Germinal center (tissue), 1 donor: ENCODE measurements at regions not wholly inside any gene's neighbourhood (a gene's known extent, or its start where the extent isn't known, plus 50 kb on each side); places are given as distances from the start of the nearest gene placed in this dataset.

ENCODE experiments used
- DNase-seq: peaks from one replicate; pipeline ENCODE4 v3.0.0; 2012; ENCODE audit warnings: mixed read lengths, low spot score

DNA sequence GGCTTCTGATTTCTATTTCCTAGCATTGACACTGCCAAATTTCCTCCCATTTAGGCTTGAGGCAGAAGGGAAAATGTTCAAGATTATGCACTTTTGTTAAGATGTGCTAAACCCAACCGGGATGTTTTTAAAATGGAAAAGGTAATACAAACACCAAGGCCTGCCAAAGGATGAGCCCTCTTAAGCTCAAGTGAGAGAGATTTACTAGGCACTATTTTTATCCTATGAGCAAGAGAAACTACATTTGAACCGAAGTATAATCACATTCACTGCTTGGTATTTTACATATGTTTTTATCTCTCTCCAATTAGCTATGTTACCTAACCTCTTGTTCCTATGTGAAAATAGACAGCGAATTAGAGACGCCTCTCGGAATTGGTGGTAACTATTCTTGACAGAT is 295.8 kb downstream of the GABRB3 start:
- no peak for DNase-seq

DNA sequence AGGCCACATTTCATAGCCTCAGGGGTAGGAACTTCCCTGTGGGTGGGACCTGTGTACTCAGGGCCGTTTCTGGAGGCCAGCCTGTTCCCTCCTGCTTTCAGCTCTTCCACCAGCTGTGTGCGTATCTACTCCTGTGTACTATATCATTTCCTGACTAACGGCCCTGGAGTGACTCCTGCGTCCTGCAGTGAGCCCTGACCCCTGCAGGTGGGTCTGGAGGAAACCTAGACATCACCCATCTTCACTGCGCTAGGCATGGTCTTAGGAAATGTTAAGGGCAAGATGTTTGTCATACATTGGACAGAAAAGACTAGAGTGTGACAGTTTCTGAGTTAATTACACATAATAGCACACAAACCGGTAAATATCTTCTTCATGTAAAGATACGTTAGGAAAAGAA is 297.3 kb downstream of the GABRB3 start:
- DNase-seq = no peak

DNA sequence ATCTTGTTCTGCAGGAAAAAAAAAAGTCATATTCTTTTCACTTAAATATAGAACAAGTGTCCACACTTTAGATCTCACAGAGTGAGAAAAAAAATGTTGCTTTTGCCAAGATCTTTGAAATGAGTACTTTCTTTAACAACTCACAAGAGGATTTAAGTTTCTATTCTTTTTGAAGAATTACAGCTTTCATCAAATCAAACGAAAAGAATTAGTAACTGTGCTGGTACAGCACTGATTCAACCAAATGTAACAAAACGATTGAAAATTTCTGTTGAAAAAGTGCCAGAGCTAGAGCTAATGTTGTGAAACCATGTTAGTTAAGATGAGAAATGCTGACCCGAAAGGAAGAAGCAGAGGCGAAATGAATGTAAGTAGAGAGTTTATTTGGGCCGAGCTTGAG is 300.2 kb downstream of the GABRB3 start:
- DNase-seq = no peak

DNA sequence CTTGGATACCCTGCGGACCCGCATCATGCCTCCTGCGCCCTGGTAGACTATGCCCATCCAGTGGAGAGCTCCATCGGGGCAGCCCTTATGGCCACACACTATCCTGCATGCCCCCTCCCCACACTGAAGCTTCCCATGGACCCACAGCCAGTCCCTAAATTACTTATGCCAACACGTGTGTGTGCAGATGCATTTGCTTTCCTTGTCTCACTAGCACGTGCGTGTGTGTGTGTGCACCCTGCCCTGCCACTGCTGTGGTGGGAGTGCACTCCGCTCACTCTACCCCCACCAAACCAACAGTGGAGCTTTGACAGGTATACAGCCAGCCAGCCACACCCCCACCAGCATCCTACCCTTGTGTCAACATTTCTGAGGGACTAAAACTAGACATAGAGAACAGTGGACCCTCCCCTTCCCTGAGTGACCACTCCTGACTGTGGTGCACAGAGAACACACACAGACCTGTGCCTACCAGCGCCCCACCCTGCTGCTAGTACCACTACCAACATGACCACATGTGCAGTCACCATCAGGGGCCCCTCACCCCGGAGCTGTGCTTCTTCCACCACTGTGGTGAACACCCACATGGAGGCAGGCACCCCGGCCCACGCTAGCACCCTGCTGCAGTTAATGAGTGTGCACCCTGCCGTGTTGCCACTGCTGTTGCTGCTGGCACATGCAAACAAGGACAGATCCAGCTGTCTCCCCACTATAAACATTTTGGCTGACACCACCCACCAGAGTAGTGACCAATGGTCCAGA is 310.8 kb downstream of the GABRB3 start:
- no peak for DNase-seq

DNA sequence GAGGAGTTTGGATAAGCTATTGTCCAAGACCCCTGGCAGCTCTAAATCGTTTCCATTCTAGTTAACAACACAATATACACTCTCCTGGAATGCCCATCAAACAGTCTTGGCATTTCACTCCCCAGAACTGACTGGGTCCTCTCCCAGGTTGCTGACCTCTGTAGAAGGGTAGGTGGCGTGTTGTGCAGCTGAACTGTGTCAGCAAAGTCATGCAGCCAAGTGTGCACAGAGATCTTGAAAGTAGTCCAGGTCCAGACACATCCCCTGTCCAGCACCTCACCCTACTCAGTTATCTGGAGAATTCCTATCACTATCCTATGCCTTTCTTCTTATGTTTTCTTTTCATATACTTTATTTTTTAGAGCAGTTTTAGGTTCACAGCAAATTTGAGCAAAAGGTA is 312.7 kb downstream of the GABRB3 start:
- no peak for DNase-seq

DNA sequence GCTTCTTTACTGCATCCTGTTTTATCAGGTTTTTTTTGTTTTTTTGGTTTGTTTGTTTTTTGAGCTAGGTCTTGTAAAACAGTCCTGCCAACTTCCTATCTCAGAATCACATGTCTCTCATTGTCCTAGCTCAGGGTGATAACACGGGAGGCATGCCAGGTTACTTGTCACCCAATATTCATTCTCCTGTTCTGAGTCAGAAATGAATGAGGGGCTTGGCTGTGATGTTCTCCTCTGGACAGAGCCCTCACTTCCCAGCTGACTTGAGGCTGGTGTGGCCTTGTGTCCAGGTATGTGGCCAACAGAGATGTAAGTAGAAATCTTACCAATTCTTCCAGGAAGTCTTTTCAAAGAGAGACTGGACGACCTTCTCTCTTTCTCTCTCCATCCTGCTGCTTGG is 317.0 kb downstream of the GABRB3 start:
- no peak for DNase-seq

DNA sequence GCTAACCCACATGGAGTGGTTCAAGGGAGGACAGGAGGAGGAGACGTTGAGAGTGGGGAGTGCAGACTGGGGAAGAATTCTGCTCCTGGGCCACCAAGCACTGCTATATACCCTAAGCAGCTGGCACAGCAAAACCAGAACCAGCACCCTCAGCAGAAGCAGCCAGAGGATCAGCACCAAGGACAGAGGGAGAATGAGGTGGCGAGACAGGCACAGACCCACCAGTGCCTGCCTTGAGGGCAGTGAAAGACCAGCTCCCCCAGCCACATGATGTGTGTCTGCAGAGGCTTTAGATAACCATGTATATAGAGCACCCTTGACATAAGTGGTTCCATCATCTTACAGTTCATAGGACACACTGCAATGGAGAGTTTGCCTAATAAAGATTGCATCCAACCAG is 319.0 kb downstream of the GABRB3 start:
- no peak for DNase-seq

DNA sequence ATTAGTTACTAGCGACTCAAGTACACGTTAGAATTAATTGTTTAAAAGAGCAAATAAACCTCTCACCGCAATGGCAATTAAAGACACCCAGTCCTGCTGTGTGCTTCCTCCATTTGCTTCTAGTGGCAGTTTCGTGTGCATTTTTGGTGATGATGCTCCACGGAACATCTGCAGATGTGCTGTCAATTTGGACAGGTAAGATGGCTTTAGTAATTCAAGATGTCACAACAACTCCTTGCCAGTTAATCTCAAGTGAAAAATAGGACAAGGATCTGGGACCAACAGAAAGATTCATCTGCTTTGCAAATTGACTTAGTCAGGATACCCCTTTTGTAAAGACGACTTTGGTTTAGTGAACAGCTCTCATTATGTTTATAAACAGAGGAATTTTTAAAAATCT is 320.9 kb downstream of the GABRB3 start:
- DNase-seq = no peak

DNA sequence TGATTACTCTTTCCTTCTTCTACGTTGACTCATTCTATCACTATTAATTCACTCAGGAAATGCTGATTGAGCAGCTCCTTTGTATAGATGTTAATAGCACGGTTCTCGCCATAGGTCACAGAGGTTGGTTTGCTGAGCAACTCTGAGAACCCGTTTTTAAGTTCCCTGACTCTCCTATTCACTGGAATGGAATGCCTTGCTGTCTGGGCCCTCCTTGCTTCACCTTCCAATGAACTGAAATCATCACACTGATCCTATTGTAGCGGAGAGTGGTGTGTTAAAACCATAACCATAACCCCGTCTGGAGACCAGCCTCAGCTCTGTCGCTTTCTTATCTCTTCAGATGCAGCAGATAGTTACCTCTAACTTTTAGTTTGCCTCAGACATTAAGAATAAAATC is 323.6 kb downstream of the GABRB3 start:
- DNase-seq = no peak

DNA sequence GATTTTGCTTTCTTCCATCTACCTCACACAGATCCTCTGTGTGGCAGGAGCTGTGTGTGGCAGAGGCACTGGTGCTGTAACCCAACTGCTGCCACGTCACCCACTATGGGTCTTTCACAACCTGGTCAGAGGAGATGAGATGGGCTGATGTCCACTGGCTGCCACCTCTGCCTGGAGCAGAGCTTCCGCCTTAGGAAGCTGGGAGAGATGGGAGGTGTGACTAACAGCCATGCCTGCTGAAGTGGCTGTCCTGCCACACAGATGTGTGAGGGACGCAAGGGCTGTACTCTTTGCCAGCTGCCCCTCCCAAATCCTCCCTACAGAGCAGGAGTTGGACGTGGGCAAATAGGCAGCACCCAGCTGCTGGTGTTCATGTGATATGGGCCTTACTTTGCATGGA is 329.5 kb downstream of the GABRB3 start:
- DNase-seq = no peak

DNA sequence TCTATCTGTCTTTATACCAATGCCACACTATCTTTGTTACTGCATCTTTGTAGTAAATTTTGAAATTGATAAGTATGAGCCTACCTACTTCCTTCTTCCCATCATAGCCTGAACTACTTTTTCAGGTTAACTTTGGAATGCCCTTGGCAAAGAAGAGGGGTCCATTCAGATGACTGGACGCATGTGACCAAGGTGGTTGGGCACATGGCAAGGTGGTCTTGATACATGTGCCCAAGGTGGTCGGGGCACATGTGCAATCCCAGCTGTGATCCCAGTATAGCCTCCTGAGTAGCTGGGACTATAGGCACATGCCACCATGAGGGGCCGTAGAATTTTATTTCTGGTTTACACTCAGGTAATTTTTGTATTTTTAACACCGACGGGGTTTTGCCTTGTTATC is 330.2 kb downstream of the GABRB3 start:
- no peak for DNase-seq

DNA sequence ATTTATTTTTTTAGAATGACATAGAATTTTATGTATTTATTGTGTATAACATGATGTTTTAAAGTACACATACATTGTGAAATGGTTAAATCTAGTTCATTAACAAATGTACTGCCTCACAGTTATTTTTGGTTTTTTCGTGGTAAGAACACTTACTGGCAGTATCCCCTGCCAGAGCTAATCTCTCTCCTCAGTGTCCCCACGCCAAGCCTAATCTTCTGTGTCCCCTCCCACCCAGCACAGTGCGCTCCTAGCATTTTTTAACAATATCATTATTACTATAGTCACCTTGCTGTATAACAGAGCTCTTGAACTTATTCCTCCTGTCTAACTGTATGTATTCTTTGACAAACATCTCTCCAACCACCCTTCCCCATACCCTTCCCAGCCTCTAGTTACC is 333.2 kb downstream of the GABRB3 start:
- DNase-seq = no peak

DNA sequence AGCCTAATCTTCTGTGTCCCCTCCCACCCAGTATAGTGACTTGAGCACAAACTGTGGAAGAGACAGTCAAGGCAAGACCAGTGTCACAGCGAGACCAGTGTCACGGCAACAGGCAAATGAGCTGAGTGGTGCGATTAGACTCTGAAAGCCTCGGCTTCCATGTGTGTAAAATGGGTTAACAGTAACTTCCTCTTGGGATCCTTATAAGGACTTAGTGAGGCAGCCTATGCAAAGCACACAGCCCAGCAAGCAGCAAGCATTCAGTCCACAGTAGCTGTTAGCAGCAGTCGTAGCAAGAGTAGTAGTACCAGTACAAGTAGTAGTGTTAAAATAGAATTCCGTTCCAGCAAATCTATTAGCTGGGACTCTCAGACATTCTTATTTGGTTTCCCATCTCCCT is 334.1 kb downstream of the GABRB3 start:
- DNase-seq = no peak

DNA sequence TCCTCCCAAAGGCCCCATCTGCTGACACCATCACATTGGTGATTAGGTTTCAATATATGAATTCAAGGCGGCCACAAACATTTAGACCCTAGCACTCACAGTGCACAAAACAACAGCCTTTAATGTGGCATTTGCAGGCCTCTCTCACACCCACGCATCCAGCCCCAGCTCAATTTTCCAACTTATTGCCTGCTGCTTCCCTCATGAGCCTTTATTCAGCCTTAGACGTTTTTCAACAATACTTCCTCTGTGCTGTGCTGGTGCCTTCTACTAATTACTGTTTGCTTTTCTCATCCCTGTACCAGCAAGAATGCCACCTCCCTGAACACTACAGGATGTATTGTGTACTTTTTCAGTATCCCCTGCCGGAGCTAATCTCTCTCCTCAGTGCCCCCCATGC is 334.6 kb downstream of the GABRB3 start:
- DNase-seq = no peak

DNA sequence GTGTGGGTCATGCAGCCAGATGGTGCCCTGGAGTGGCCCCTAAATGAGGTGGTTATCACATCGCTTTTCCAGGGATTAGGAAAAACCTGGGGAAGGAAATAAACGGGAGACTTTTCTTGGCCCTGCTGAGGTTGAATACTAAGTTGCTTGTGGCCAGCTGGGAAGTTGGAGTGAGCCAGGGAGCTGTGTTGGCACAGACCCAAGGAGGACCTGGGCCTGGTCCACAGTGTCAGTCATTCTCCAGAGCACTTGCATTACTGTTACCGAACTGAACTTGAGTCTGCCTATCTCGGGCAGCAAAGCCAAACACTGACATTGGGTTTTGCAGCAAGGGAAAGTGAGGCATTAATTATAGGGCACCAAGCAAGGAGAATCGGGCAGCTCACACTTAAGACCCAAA is 339.0 kb downstream of the GABRB3 start:
- no peak for DNase-seq

DNA sequence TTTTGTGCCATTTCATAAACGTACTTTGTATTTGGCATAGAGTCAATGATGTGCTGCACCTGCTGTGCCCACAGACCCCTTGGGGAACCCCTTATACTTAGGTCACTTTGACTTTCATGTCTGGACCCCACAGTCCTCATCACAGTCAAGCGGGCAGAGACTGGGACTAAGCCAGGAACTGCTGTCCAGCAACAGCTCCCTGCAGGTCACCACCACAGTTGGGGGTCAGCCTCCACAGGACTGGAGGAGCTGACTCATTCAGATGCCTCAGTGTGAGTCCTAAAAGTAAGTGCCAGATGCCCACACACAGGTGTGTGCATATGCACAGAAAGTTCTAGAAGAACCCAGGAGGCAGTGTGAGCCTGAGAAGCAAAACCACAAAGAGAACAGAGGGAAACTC is 339.8 kb downstream of the GABRB3 start:
- DNase-seq = no peak

DNA sequence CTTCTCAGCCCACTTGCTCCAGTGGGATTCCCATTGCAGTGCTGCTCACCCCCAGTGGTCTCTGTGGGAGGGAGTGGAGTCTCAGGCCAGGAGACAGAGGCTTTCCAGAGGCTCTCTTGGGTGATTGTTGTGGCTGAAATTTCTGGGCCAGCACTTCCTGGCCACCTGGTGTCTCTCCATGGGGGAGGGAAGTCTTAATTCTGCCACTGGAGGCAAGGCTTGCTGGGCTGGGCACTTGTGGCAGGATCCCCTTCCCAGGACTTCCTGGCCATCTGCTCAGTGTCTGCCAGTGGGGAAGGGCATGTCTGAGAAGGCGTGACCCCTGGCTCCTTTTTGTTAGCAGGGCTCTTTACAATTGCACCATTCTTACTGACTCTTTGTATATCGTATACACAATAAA is 351.8 kb downstream of the GABRB3 start:
- DNase-seq = no peak

DNA sequence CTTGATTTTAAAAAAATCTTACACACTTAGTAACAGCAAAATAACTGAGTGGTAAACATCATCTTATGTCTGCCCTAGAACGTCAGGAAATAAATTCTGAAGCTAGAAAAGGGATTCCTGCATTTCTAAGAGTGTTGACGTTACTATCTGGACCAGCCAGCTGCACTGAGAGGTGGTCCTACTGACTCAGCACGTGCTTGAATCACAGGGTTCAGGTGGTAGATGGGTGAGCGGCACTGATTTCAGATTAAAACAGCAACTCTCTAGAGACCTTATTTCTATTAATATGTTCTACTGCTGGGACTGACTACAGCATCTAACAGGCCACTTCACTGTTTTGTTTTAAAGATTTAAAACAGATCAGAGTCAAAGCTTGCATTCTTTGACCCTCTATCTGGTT is 377.2 kb downstream of the GABRB3 start:
- DNase-seq = no peak

DNA sequence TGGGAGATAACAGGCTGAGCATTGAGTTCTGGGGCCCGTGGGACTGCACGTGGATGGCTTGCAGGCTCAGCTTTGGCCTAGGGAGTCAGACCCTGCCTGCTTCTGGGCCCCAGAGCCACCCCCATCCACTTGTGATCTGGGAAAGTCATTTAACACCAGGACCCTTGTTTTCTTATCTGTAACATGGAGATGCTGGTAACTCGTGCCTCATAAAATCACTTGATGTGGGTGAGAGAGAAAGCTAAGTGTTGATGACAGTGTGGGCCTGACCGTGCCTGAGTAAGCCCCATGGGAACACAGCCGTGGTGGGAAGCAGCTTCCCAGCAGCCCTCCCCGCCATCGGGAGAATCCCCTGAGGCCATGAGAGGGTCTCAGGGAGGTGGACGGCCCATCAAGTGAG is 378.1 kb downstream of the GABRB3 start:
- DNase-seq = no peak

DNA sequence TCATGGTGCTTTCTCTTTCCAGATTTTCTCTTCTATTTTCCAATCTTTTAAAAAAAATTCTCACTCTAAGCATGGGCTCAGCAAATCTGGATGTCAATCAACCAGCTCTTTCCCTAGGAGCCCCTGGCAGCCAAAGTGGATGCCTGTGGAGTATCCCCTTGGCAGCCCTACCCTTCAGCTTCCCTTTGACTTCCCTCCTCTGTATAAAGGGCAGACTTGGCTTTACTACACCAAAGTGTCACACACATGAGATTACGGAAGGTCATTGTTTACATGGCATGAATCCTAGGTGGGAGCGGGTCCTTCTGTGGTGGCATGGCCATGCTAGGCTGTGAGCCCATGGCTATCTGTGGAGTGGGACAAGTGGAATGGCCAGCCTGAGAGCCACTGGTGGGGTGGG is 379.9 kb downstream of the GABRB3 start:
- no peak for DNase-seq

DNA sequence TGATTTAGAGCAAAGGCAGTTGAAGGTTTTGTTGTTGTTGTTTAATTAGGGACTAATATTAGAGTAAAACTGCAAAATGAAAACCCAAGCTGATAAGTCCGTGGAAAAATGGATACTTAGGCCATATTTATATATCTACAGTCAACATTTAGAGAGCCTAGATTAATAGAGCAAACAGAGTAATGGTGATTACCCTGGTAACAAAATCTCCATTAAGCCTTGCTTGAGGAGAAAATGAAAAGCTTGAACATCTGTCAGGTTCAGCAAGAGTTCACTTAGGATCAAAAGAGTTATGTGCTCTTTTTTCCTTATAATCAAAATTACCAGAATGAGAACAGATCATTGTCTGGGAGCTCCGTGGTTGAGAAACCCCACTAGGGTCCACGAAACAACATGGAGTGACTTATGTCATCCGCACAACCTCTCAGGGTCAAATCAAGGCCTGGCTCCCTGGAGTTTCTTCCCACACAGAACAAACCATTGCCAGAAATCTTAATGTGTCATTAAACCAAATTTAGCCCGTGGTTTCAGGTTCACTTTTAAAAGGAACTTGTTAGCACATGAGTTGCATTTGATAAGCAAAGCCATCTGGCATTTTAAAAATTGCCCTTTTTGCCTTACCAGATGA is 381.2 kb downstream of the GABRB3 start:
- DNase-seq = no peak

DNA sequence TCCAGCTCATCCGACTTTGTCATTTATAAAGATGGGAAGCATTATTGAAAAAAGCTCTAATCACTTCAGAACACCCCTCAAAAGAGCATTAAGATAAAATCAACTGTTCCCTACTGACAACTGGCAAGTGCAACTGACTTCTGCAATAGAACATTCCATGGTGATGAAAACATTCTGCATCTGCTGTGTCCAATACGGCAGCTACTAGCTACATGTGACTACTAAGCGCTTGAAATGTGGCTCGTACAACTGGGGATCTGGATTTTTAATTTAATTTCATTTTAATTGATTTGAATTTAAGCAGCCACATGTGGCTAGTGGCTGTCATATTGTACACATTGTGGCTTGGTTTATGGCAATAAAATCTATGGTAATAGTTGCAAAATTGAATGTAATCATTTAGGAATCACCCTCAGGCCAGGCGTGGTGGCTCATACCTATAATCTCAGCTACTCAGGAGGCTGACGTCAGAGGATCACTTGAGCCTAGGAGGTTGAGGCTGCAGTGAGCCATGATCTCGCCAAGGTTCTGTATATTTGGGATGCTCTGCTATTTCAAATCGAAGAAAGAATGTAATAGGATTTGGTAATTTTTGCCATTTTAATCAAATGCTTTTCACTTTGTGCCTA is 390.3 kb downstream of the GABRB3 start:
- DNase-seq = no peak

DNA sequence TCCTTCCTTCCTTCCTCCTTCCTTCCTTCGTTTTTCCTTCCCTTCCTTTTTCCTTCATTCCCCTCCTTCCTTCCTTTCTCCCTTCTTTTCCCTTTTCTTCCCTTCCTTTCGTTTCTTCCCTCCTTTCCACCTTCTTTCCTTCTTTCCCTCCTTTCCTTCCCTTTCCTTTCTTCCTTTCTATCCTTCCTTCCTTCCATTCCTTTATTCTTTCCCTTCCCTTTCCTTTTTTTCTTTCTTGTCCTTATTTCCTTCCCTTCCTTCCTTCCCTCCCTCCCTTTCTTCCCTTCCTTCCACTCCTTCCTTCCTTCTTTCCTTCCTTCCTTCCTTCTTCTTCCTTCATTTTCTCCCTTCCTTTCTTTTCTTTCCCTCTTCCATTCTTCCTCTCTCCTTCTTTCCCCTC is 394.6 kb downstream of the GABRB3 start:
- no peak for DNase-seq

DNA sequence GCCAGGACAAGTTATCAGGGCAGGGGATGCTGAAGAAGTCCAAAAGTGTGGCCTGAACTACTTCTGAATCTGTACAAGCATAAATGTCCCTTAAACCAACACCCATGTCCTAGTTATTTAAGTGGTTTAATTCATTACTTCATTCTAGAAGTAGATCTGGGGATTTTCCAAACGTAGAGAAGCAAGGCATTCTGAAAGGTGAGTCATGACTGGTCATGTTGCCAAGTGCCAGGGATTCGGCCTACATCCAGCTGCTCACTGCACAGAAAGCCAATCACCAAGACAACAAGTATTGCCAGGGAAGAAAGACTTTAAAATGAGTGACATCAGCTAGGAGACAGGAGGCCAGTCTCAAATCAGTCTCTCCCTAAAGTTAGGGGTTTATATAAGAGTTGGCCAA is 396.6 kb downstream of the GABRB3 start:
- no peak for DNase-seq
